ENCODE measurements at regions not wholly inside any gene's neighbourhood (a gene's known extent, or its start where the extent isn't known, plus 50 kb on each side); places are given as distances from the start of the nearest gene placed in this dataset.

- peaks cover 0 to 5% (median 0%) of the 10 kb centered on the region in 4 donors for H3K9me3 ChIP-seq
- H3K36me3 ChIP-seq, result no peaks in the 10 kb centered on the region
- intact Hi-C loops (cut with DNase I; ENCODE audit: low total_unique reads), result no loop called here
- peaks cover 0 to 57% (median 9%) of the 10 kb centered on the region in 3 donors for H3K27me3 ChIP-seq
- no peak overlapping the region for H3K27ac ChIP-seq
- DNase-seq, result no peak
- H3K4me3 ChIP-seq, result no peak overlapping the region
- TF ChIP-seq POLR2A (IDR thresholded peaks at IDR 0.05) (no peak), EP300 (IDR thresholded peaks at IDR 0.05) (no peak), POLR2AphosphoS5 (IDR thresholded peaks at IDR 0.05) (no peak)
- TF ChIP-seq, protein P1, sequence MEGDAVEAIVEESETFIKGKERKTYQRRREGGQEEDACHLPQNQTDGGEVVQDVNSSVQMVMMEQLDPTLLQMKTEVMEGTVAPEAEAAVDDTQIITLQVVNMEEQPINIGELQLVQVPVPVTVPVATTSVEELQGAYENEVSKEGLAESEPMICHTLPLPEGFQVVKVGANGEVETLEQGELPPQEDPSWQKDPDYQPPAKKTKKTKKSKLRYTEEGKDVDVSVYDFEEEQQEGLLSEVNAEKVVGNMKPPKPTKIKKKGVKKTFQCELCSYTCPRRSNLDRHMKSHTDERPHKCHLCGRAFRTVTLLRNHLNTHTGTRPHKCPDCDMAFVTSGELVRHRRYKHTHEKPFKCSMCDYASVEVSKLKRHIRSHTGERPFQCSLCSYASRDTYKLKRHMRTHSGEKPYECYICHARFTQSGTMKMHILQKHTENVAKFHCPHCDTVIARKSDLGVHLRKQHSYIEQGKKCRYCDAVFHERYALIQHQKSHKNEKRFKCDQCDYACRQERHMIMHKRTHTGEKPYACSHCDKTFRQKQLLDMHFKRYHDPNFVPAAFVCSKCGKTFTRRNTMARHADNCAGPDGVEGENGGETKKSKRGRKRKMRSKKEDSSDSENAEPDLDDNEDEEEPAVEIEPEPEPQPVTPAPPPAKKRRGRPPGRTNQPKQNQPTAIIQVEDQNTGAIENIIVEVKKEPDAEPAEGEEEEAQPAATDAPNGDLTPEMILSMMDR (IDR thresholded peaks at IDR 0.05), result no peak
- peaks cover 0 to 15% (median 6%) of the 10 kb centered on the region in 4 donors for H3K4me1 ChIP-seq
Measured at GRCh38 chr3:68006646-68007045, 352.2 kb upstream of the SUCLG2 start.

DNA sequence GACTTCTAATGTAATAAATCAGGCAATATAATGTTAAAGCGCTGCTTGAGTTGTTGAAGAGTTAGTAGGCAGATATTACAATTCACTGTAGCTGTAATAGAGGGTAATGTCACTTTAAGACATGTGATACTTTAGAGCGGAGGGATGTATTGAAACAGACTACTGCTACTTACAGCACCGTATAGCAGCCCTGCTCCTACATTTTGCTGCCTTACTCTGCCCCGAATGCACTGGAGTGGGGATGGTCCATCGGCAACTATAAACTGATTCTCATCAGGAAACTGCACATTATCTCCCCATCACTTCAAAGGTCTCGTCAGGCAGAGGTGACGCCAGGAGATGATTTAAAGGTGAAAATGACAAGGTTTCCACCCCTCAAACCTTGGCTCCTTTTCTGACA lies 349.7 kb upstream of the SUCLG2 start:
- DNase-seq, result no peak
- intact Hi-C loops (cut with DNase I; ENCODE audit: low total_unique reads), result no loop called here
- TF ChIP-seq POLR2AphosphoS5 (IDR thresholded peaks at IDR 0.05), result no peak
- TF ChIP-seq POLR2A (IDR thresholded peaks at IDR 0.05), result no peak
- TF ChIP-seq, protein P1 (IDR thresholded peaks at IDR 0.05), result no peak
- no peak for TF ChIP-seq EP300 (IDR thresholded peaks at IDR 0.05)
- peaks cover 0 to 58% (median 9%) of the 10 kb centered on the region in 3 donors for H3K27me3 ChIP-seq
- H3K4me3 ChIP-seq, result no peak overlapping the region
- no peaks in the 10 kb centered on the region for H3K36me3 ChIP-seq
- peaks cover 0 to 15% (median 6%) of the 10 kb centered on the region in 4 donors for H3K4me1 ChIP-seq
- peaks cover 0 to 6% (median 0%) of the 10 kb centered on the region in 4 donors for H3K9me3 ChIP-seq
- no peak overlapping the region for H3K27ac ChIP-seq
- 34 to 41% (median 40%) methylated on average over 7 of the region's 7 CpGs for WGBS, 5 donors

GRCh38 chr3:67998281-67998680 lies 343.9 kb upstream of the SUCLG2 start:
- intact Hi-C loops (cut with DNase I; ENCODE audit: low total_unique reads), result no loop called here
- no peaks in the 10 kb centered on the region for H3K4me1 ChIP-seq
- H3K36me3 ChIP-seq, result no peaks in the 10 kb centered on the region
- WGBS, 5 donors, result 38 to 69% (median 59%) methylated on average over 1 of the region's 1 CpG
- H3K27me3 ChIP-seq, result peaks cover 0 to 9% (median 0%) of the 10 kb centered on the region in 3 donors
- peaks cover 0 to 6% (median 0%) of the 10 kb centered on the region in 4 donors for H3K9me3 ChIP-seq
- DNase-seq, result no peak
- H3K27ac ChIP-seq, result no peak overlapping the region
- TF ChIP-seq, protein P1 (IDR thresholded peaks at IDR 0.05), result no peak
- TF ChIP-seq EP300 (IDR thresholded peaks at IDR 0.05) (no peak), POLR2AphosphoS5 (IDR thresholded peaks at IDR 0.05) (no peak), POLR2A (IDR thresholded peaks at IDR 0.05) (no peak)
- H3K4me3 ChIP-seq, result no peak overlapping the region

- H3K27ac ChIP-seq, result no peak overlapping the region
- no peak overlapping the region for H3K4me3 ChIP-seq
- DNase-seq, result no peak
- TF ChIP-seq, protein P1 (IDR thresholded peaks at IDR 0.05), result no peak
- TF ChIP-seq POLR2AphosphoS5 (IDR thresholded peaks at IDR 0.05) (no peak), EP300 (IDR thresholded peaks at IDR 0.05) (no peak), POLR2A (IDR thresholded peaks at IDR 0.05) (no peak)
- H3K27me3 ChIP-seq, result no peaks in the 10 kb centered on the region
- H3K4me1 ChIP-seq, result no peaks in the 10 kb centered on the region
- no peaks in the 10 kb centered on the region for H3K36me3 ChIP-seq
- intact Hi-C loops (cut with DNase I; ENCODE audit: low total_unique reads), result no loop called here
- WGBS, 5 donors, result 48 to 58% (median 53%) methylated on average over 3 of the region's 3 CpGs
- no peaks in the 10 kb centered on the region for H3K9me3 ChIP-seq
Measured at GRCh38 chr3:67995206-67995605, 340.8 kb upstream of the SUCLG2 start.
